ENCODE measurements at regions not wholly inside any gene's neighbourhood (a gene's known extent, or its start where the extent isn't known, plus 50 kb on each side); places are given as distances from the start of the nearest gene placed in this dataset.

- TF ChIP-seq, protein P1, sequence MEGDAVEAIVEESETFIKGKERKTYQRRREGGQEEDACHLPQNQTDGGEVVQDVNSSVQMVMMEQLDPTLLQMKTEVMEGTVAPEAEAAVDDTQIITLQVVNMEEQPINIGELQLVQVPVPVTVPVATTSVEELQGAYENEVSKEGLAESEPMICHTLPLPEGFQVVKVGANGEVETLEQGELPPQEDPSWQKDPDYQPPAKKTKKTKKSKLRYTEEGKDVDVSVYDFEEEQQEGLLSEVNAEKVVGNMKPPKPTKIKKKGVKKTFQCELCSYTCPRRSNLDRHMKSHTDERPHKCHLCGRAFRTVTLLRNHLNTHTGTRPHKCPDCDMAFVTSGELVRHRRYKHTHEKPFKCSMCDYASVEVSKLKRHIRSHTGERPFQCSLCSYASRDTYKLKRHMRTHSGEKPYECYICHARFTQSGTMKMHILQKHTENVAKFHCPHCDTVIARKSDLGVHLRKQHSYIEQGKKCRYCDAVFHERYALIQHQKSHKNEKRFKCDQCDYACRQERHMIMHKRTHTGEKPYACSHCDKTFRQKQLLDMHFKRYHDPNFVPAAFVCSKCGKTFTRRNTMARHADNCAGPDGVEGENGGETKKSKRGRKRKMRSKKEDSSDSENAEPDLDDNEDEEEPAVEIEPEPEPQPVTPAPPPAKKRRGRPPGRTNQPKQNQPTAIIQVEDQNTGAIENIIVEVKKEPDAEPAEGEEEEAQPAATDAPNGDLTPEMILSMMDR (IDR thresholded peaks at IDR 0.05), result no peak
- TF ChIP-seq POLR2AphosphoS5 (IDR thresholded peaks at IDR 0.05; ENCODE audit: low read depth, low read length) (no peak), MXI1 (IDR thresholded peaks at IDR 0.05; ENCODE audit: low read depth, low read length) (no peak), ELF1 (IDR thresholded peaks at IDR 0.05) (no peak), USF1 (IDR thresholded peaks at IDR 0.05; ENCODE audit: borderline replicate concordance, low read depth) (no peak), RAD21 (IDR thresholded peaks at IDR 0.05; ENCODE audit: low read length) (no peak), SIN3A (IDR thresholded peaks at IDR 0.05; ENCODE audit: borderline replicate concordance, low read depth, low read length) (no peak), JUND (IDR thresholded peaks at IDR 0.05) (no peak), MAX (IDR thresholded peaks at IDR 0.05; ENCODE audit: low read depth) (no peak), YY1 (IDR thresholded peaks at IDR 0.05; ENCODE audit: low read depth) (no peak), TAF1 (IDR thresholded peaks at IDR 0.05; ENCODE audit: borderline replicate concordance, low read depth, low read length) (no peak), FOXM1 (IDR thresholded peaks at IDR 0.05; ENCODE audit: low read depth) (no peak)
- TF ChIP-seq, protein P2, sequence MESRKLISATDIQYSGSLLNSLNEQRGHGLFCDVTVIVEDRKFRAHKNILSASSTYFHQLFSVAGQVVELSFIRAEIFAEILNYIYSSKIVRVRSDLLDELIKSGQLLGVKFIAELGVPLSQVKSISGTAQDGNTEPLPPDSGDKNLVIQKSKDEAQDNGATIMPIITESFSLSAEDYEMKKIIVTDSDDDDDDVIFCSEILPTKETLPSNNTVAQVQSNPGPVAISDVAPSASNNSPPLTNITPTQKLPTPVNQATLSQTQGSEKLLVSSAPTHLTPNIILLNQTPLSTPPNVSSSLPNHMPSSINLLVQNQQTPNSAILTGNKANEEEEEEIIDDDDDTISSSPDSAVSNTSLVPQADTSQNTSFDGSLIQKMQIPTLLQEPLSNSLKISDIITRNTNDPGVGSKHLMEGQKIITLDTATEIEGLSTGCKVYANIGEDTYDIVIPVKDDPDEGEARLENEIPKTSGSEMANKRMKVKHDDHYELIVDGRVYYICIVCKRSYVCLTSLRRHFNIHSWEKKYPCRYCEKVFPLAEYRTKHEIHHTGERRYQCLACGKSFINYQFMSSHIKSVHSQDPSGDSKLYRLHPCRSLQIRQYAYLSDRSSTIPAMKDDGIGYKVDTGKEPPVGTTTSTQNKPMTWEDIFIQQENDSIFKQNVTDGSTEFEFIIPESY (IDR thresholded peaks at IDR 0.05; ENCODE audit: borderline replicate concordance, low read depth), result no peak
- TF ChIP-seq, protein P3, sequence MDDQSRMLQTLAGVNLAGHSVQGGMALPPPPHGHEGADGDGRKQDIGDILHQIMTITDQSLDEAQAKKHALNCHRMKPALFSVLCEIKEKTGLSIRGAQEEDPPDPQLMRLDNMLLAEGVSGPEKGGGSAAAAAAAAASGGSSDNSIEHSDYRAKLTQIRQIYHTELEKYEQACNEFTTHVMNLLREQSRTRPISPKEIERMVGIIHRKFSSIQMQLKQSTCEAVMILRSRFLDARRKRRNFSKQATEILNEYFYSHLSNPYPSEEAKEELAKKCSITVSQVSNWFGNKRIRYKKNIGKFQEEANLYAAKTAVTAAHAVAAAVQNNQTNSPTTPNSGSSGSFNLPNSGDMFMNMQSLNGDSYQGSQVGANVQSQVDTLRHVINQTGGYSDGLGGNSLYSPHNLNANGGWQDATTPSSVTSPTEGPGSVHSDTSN (IDR thresholded peaks at IDR 0.05), result no peak
These were observed 69.8 kb upstream of the MNS1 start for GRCh38 chr15:56534728-56535127.
